K562 (cell line): ENCODE measurements at regions not wholly inside any gene's neighbourhood (a gene's known extent, or its start where the extent isn't known, plus 50 kb on each side); places are given as distances from the start of the nearest gene placed in this dataset.

Source experiments
- E2F3 ChIP-seq: fragments of 250-450 bp; sonication (Bioruptor Pico); IDR thresholded peaks from 2 replicates; pipeline ENCODE4 v1.4.0; 2020; ENCODE audit warnings: mild to moderate bottlenecking
- RREB1 ChIP-seq: fragments of 250-450 bp; sonication (Bioruptor Pico); IDR thresholded peaks from 2 replicates; pipeline ENCODE4 v1.4.0; 2020
- SNIP1 ChIP-seq: fragments of 450-650 bp; IDR thresholded peaks from 2 replicates; pipeline ENCODE4 v1.7.1; 2017; ENCODE audit warnings: low read depth, mild to moderate bottlenecking
- ZFP30 ChIP-seq: fragments of 250-450 bp; sonication (Bioruptor Pico); IDR thresholded peaks from 2 replicates; pipeline ENCODE4 v1.8.0; 2022; ENCODE audit warnings: moderate library complexity, mild to moderate bottlenecking, inconsistent platforms, borderline replicate concordance
- ZNF592 ChIP-seq: fragments of 450-650 bp; IDR thresholded peaks from 2 replicates; pipeline ENCODE4 v1.6.1; 2017; ENCODE audit warnings: antibody characterized with exemption, mild to moderate bottlenecking

GRCh38 chr15:47203993-47204392 lies 513.3 kb upstream of the SEMA6D start (continued):
- TF ChIP-seq RREB1 (CRISPR knock-in tag) = no peak
- TF ChIP-seq ZNF592 = no peak
- TF ChIP-seq SNIP1 = no peak
- no peak for TF ChIP-seq ZFP30 (CRISPR knock-in tag)
- TF ChIP-seq E2F3 (CRISPR knock-in tag) = no peak
- TF ChIP-seq, all 486 proteins: peak for 0
